ENCODE measurements at regions not wholly inside any gene's neighbourhood (a gene's known extent, or its start where the extent isn't known, plus 50 kb on each side); places are given as distances from the start of the nearest gene placed in this dataset.

- TF ChIP-seq ZNF8 (CRISPR knock-in tag; IDR thresholded peaks at IDR 0.05) (no peak), ZFP30 (CRISPR knock-in tag; IDR thresholded peaks at IDR 0.05) (no peak)
- ATAC-seq: no peak
Measured at GRCh38 chr4:71240094-71240493, 98.7 kb upstream of the SLC4A4 start.

GRCh38 chr4:71241501-71242288 is 97.1 kb upstream of the SLC4A4 start:
- no peak for TF ChIP-seq ZFP30 (CRISPR knock-in tag; IDR thresholded peaks at IDR 0.05)
- no peak for TF ChIP-seq CSDC2 (CRISPR knock-in tag; IDR thresholded peaks at IDR 0.05)
- TF ChIP-seq PATZ1 (CRISPR knock-in tag; IDR thresholded peaks at IDR 0.05; ENCODE audit: borderline replicate concordance): no peak
- TF ChIP-seq CREB5 (CRISPR knock-in tag; IDR thresholded peaks at IDR 0.05; ENCODE audit: low read depth): no peak
- no peak for TF ChIP-seq GLIS3 (CRISPR knock-in tag; IDR thresholded peaks at IDR 0.05)
- no peak for TF ChIP-seq ZNF8 (CRISPR knock-in tag; IDR thresholded peaks at IDR 0.05)
- no peak for TF ChIP-seq ZC3H10 (CRISPR knock-in tag; IDR thresholded peaks at IDR 0.05)
- TF ChIP-seq POU6F1 (CRISPR knock-in tag; IDR thresholded peaks at IDR 0.05; ENCODE audit: borderline replicate concordance, low read depth): no peak
- no peak for ATAC-seq

- TF ChIP-seq POU6F1 (CRISPR knock-in tag; IDR thresholded peaks at IDR 0.05; ENCODE audit: borderline replicate concordance, low read depth) (no peak), ZFP30 (CRISPR knock-in tag; IDR thresholded peaks at IDR 0.05) (no peak), OSR1 (CRISPR knock-in tag; IDR thresholded peaks at IDR 0.05) (no peak), ARNTL (CRISPR knock-in tag; IDR thresholded peaks at IDR 0.05; ENCODE audit: borderline replicate concordance, low read depth) (no peak), PPARA (CRISPR knock-in tag; IDR thresholded peaks at IDR 0.05; ENCODE audit: borderline replicate concordance) (no peak), TSHZ2 (CRISPR knock-in tag; IDR thresholded peaks at IDR 0.05) (no peak), CSRNP3 (CRISPR knock-in tag; IDR thresholded peaks at IDR 0.05) (no peak), ZNF70 (CRISPR knock-in tag; IDR thresholded peaks at IDR 0.05) (no peak), ESRRG (CRISPR knock-in tag; IDR thresholded peaks at IDR 0.05) (no peak), PATZ1 (CRISPR knock-in tag; IDR thresholded peaks at IDR 0.05; ENCODE audit: borderline replicate concordance) (no peak)
- ATAC-seq: no peak
Measured at GRCh38 chr4:71243091-71243833, 95.6 kb upstream of the SLC4A4 start.

All from SK-N-SH treated with all-trans-retinoic acid at 6 μM for 48 hours (cell line).